ENCODE measurements at regions not wholly inside any gene's neighbourhood (a gene's known extent, or its start where the extent isn't known, plus 50 kb on each side); places are given as distances from the start of the nearest gene placed in this dataset.

DNA sequence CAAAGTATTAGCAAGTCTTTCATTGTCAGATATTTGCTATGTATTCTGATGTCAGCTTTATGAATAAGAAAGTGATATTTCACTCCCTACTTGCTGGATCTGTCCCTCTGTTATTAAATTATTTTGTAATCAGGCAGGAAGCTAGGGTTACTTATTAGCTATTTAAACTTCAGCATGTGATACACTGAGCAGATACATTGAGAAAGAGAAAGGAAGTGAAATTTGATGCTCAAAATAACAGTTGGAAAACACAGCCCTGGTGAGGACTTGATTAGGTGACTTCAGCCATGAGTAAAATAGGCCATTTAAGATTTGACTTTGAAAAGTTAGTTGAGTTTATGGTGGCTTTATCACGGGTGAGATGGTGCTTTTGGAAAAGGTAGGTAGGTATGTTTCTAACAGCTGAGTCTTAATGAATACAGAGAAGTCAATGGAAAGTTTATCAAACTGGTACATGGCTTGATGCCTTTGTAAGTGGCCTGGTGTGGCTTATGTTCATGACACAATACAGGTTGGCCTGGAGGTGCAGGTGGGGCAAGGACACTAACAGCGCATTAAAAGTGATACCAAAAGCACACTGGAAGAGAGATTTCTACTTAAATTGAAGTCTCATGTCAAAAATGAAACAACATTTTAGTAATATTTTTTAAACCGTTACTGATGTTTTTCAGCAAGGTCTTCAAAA, 321.2 kb upstream of the SPOCK3 start:
- H3K9me3 Mint-ChIP-seq = peaks cover 15% of the 10 kb centered on the region
- TF ChIP-seq TCF7 (CRISPR knock-in tag; IDR thresholded peaks at IDR 0.05; ENCODE audit: low read depth) (no peak), ZNF396 (CRISPR knock-in tag; IDR thresholded peaks at IDR 0.05; ENCODE audit: borderline replicate concordance) (no peak), JUN (CRISPR knock-in tag; IDR thresholded peaks at IDR 0.05) (no peak)
- ATAC-seq (no peak), DNase-seq (ENCODE audit: low spot score) (no peak)
- ChIA-PET CTCF (no interaction called here), POLR2A (no interaction called here)
- H3K27me3 Mint-ChIP-seq (ENCODE audit: low read depth) = no peaks in the 10 kb centered on the region
- peak overlapping the region; percentile 10; the same call in 1 of the 2 replicates for H3K27ac Mint-ChIP-seq
- H3K4me1 Mint-ChIP-seq = peaks cover 5% of the 10 kb centered on the region; the same call in 1 of the 2 replicates
- no peak overlapping the region for H3K4me3 Mint-ChIP-seq
- peaks cover 6% of the 10 kb centered on the region; the same call in 1 of the 2 replicates for H3K36me3 Mint-ChIP-seq

- Mint-ChIP-seq H3K4me1 (no peaks in the 10 kb centered on the region), H3K4me3 (no peak overlapping the region), H3K36me3 (peaks cover 56% of the 10 kb centered on the region), H3K27ac (no peak overlapping the region), H3K9me3 (peaks cover 73% of the 10 kb centered on the region), H3K27me3 (ENCODE audit: low read depth) (no peaks in the 10 kb centered on the region)
- TF ChIP-seq FOXJ3 (CRISPR knock-in tag; IDR thresholded peaks at IDR 0.05; ENCODE audit: borderline replicate concordance) (no peak), RELA (CRISPR knock-in tag; IDR thresholded peaks at IDR 0.05; ENCODE audit: borderline replicate concordance) (no peak), KAT7 (CRISPR knock-in tag; IDR thresholded peaks at IDR 0.05; ENCODE audit: borderline replicate concordance) (no peak), TP53 (CRISPR knock-in tag; IDR thresholded peaks at IDR 0.05) (no peak), E2F4 (CRISPR knock-in tag; IDR thresholded peaks at IDR 0.05; ENCODE audit: borderline replicate concordance, low read depth) (no peak), GTF2I (CRISPR knock-in tag; conservative IDR thresholded peaks at IDR 0.05) (no peak), ZNF232 (CRISPR knock-in tag; IDR thresholded peaks at IDR 0.05) (no peak)
- TF ChIP-seq, protein P1, sequence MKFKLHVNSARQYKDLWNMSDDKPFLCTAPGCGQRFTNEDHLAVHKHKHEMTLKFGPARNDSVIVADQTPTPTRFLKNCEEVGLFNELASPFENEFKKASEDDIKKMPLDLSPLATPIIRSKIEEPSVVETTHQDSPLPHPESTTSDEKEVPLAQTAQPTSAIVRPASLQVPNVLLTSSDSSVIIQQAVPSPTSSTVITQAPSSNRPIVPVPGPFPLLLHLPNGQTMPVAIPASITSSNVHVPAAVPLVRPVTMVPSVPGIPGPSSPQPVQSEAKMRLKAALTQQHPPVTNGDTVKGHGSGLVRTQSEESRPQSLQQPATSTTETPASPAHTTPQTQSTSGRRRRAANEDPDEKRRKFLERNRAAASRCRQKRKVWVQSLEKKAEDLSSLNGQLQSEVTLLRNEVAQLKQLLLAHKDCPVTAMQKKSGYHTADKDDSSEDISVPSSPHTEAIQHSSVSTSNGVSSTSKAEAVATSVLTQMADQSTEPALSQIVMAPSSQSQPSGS (CRISPR knock-in tag; IDR thresholded peaks at IDR 0.05; ENCODE audit: borderline replicate concordance, low read depth) = no peak
- no peak for ATAC-seq
- DNase-seq (ENCODE audit: low spot score) = no peak
- ChIA-PET CTCF (no interaction called here), POLR2A (no interaction called here)
These were observed 344.6 kb upstream of the SPOCK3 start for GRCh38 chr4:167578906-167579305.

DNA sequence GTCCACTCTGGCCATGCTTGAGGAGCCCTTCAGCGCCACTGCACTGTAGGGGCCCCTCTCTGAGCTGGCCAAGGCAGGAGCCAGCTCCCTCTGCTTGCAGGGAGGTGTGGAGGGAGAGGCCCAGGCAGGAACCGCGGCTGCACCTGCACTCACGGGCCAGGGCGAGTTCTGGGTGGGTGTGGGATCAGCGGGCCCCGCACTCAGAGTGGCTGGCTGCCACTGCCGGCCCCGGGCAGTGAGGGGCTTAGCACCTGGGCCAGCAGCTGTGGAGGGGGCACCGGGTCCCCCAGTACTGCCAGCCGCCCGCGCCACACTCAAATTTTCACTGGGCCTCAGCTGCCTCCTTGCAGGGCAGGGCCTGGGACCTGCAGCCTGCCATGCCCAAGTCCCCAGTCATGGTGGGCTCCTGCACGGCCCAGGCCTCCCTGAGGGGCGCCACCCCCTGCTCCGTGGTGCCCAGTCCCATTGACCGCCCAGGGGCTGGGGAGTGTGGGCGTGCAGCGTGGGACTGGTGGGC, 347.2 kb upstream of the SPOCK3 start:
- POLR2A ChIA-PET = no interaction called here

GRCh38 chr4:167587361-167587760, 353.1 kb upstream of the SPOCK3 start:
- Mint-ChIP-seq H3K9me3 (peaks cover 22% of the 10 kb centered on the region), H3K27ac (no peak overlapping the region), H3K27me3 (ENCODE audit: low read depth) (no peaks in the 10 kb centered on the region), H3K36me3 (peaks cover 12% of the 10 kb centered on the region), H3K4me1 (no peaks in the 10 kb centered on the region), H3K4me3 (no peak overlapping the region)
- POLR2A ChIA-PET = no interaction called here
- TF ChIP-seq MXD4 (CRISPR knock-in tag; IDR thresholded peaks at IDR 0.05; ENCODE audit: borderline replicate concordance) (no peak), ZNF317 (CRISPR knock-in tag; IDR thresholded peaks at IDR 0.05; ENCODE audit: borderline replicate concordance, low read depth) (no peak), ZNF219 (CRISPR knock-in tag; IDR thresholded peaks at IDR 0.05; ENCODE audit: borderline replicate concordance) (no peak), NR2C2 (CRISPR knock-in tag; IDR thresholded peaks at IDR 0.05) (no peak), NFYB (CRISPR knock-in tag; conservative IDR thresholded peaks at IDR 0.05; ENCODE audit: low read depth) (no peak), ATF3 (CRISPR knock-in tag; conservative IDR thresholded peaks at IDR 0.05) (no peak), E2F5 (CRISPR knock-in tag; IDR thresholded peaks at IDR 0.05) (no peak), ZNF121 (CRISPR knock-in tag; IDR thresholded peaks at IDR 0.05) (no peak), ZNF423 (CRISPR knock-in tag; IDR thresholded peaks at IDR 0.05) (no peak)
- DNase-seq (ENCODE audit: low spot score) = no peak
- CTCF ChIA-PET = no interaction called here
- no peak for ATAC-seq

More for the DNA sequence above, 347.2 kb upstream of the SPOCK3 start:
- Mint-ChIP-seq H3K4me1 (no peaks in the 10 kb centered on the region), H3K27me3 (ENCODE audit: low read depth) (no peaks in the 10 kb centered on the region), H3K9me3 (peaks cover 58% of the 10 kb centered on the region), H3K27ac (no peak overlapping the region), H3K4me3 (no peak overlapping the region), H3K36me3 (peaks cover 50% of the 10 kb centered on the region)
- DNase-seq (ENCODE audit: low spot score) = no peak
- ATAC-seq = no peak
- CTCF ChIA-PET = no interaction called here
- no peak for TF ChIP-seq ZNF219 (CRISPR knock-in tag; IDR thresholded peaks at IDR 0.05; ENCODE audit: borderline replicate concordance)
